Gastrocnemius medialis (tissue), 4 donors: ENCODE measurements at regions not wholly inside any gene's neighbourhood (a gene's known extent, or its start where the extent isn't known, plus 50 kb on each side); places are given as distances from the start of the nearest gene placed in this dataset.

Source experiments
- POLR2A ChIP-seq, 2 donors: fragments of 450-650 bp; IDR thresholded peaks; one replicate each; pipeline ENCODE4 v1.6.1; 2017; ENCODE audit warnings: antibody characterized with exemption in 2 of 2, mild to moderate bottlenecking in 2 of 2, moderate library complexity in 2 of 2
- TF ChIP-seq, protein P1 (sequence below), 5 experiments: fragments of 450-650 bp in 3 of 5; fragments of 200-600 bp in 2 of 5; sonication (generic) in 2 of 5; IDR thresholded peaks in 4 of 5; conservative IDR thresholded peaks in 1 of 5; 1 replicate in 4 of 5; 2 replicates in 1 of 5; pipeline ENCODE4 v1.5.1; 2016 to 2019; ENCODE audit warnings: antibody characterized with exemption in 5 of 5, mild to moderate bottlenecking in 3 of 5, moderate library complexity in 3 of 5

DNA sequence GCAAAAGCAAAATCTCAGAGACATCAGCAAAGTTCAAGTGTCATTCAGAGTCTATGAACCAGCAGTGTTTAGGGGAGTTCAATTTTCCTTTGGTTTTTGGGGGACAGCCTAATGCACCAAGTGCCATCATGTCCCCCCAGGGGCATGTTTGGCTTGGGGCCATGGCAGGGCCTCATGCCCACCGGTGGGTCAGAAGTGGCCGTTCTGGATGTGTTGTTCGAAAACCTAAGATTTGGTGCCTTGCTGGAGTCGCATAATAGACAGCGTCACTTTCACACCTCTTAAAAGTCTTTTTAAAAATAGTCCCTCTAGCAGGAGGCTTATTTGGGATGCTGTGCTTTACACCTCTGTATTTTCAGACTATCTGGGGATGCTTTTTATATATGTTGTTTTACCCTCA lies 250.1 kb downstream of the ZNF536 start:
- TF ChIP-seq, protein P1, sequence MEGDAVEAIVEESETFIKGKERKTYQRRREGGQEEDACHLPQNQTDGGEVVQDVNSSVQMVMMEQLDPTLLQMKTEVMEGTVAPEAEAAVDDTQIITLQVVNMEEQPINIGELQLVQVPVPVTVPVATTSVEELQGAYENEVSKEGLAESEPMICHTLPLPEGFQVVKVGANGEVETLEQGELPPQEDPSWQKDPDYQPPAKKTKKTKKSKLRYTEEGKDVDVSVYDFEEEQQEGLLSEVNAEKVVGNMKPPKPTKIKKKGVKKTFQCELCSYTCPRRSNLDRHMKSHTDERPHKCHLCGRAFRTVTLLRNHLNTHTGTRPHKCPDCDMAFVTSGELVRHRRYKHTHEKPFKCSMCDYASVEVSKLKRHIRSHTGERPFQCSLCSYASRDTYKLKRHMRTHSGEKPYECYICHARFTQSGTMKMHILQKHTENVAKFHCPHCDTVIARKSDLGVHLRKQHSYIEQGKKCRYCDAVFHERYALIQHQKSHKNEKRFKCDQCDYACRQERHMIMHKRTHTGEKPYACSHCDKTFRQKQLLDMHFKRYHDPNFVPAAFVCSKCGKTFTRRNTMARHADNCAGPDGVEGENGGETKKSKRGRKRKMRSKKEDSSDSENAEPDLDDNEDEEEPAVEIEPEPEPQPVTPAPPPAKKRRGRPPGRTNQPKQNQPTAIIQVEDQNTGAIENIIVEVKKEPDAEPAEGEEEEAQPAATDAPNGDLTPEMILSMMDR (IDR thresholded peaks at IDR 0.05 in 4 of 5, conservative IDR thresholded peaks at IDR 0.05 in 1 of 5) = no peak
- TF ChIP-seq POLR2A (IDR thresholded peaks at IDR 0.05) = no peak
